IMR-90 (cell line): ENCODE measurements at regions not wholly inside any gene's neighbourhood (a gene's known extent, or its start where the extent isn't known, plus 50 kb on each side); places are given as distances from the start of the nearest gene placed in this dataset.

Experiments
- ATAC-seq: fragments of 200-7000 bp; cut with Tn5 transposase; 2 replicates; pipeline ENCODE4 v1.9.1; 2020; ENCODE audit warnings: low read depth, mild to moderate bottlenecking, moderate library complexity
- BruUV-seq: library from RNA; stranded (reverse); fragments of 400-500 nt; replicated peaks from 2 replicates; lab custom pipeline; 2021; lab: Mats Ljungman, UMichigan
- CTCF ChIA-PET: fragments of 300-600 bp; formaldehyde crosslinking; extraction: SDS; loops from one replicate; lab custom pipeline; 2021; ENCODE audit warnings: antibody characterized with exemption; lab: Yijun Ruan, JAX
- POLR2A ChIA-PET: fragments of 300-600 bp; sonication (Branson Sonifier 250); formaldehyde crosslinking; loops from one replicate; lab custom pipeline; 2022; ENCODE audit warnings: antibody characterized with exemption; ENCODE audit not compliant: unreplicated experiment; lab: Charles Lee
- DNase-seq: peaks from one replicate; pipeline ENCODE4 v3.0.0; 2013
- H2AFZ ChIP-seq: replicated peaks from 2 replicates; pipeline ENCODE3; 2013; ENCODE audit warnings: low read length, mild to moderate bottlenecking; ENCODE audit not compliant: poor library complexity
- H2AK5ac ChIP-seq: 2 replicates; pipeline ENCODE4 v1.6.1; 2013; ENCODE audit warnings: low read depth, low read length, inconsistent platforms
- H2AK9ac ChIP-seq: replicated peaks from 2 replicates; pipeline ENCODE3; 2013; ENCODE audit warnings: mild to moderate bottlenecking, low read depth, low read length, moderate library complexity; ENCODE audit not compliant: poor library complexity
- H2BK120ac ChIP-seq: 2 replicates; pipeline ENCODE4 v1.6.1; 2013; ENCODE audit warnings: low read depth, low read length, inconsistent platforms
- H2BK15ac ChIP-seq: 3 replicates; pipeline ENCODE4 v1.6.1; 2013; ENCODE audit warnings: low read depth, low read length, inconsistent platforms
- H2BK20ac ChIP-seq: 2 replicates; pipeline ENCODE4 v1.6.1; 2013; ENCODE audit warnings: low read depth, mild to moderate bottlenecking, inconsistent platforms, low read length, moderate library complexity
- H2BK5ac ChIP-seq: 2 replicates; pipeline ENCODE4 v1.6.1; 2013; ENCODE audit warnings: mild to moderate bottlenecking, low read depth, low read length, inconsistent platforms; ENCODE audit not compliant: poor library complexity, severe bottlenecking
- H3K14ac ChIP-seq: replicated peaks from 2 replicates; pipeline ENCODE4 v1.6.1; 2013; ENCODE audit warnings: low read depth, low read length, inconsistent platforms
- H3K18ac ChIP-seq: 2 replicates; pipeline ENCODE4 v1.6.1; 2013; ENCODE audit warnings: low read depth, low read length, control low read depth
- H3K23ac ChIP-seq: 2 replicates; pipeline ENCODE4 v1.6.1; 2013; ENCODE audit warnings: low read depth, low read length, inconsistent platforms
- H3K27ac ChIP-seq: 2 replicates; pipeline ENCODE4 v1.5.1; 2013; ENCODE audit warnings: mild to moderate bottlenecking, control low read depth, low read length; ENCODE audit not compliant: insufficient read depth
- H3K27me3 ChIP-seq: 2 replicates; pipeline ENCODE4 v1.6.1; 2013; ENCODE audit warnings: low read length; ENCODE audit not compliant: control insufficient read depth, insufficient read depth
- H3K36me3 ChIP-seq: 2 replicates; pipeline ENCODE4 v1.6.1; 2013; ENCODE audit warnings: low read length, mixed read lengths; ENCODE audit not compliant: control insufficient read depth, insufficient read depth
- H3K4ac ChIP-seq: 2 replicates; pipeline ENCODE4 v1.6.1; 2013; ENCODE audit warnings: low read depth, low read length, inconsistent platforms
- H3K4me1 ChIP-seq: 2 replicates; pipeline ENCODE4 v1.6.1; 2013; ENCODE audit warnings: low read length, mixed read lengths; ENCODE audit not compliant: control insufficient read depth, insufficient read depth
- H3K4me2 ChIP-seq: 2 replicates; pipeline ENCODE4 v1.6.1; 2013; ENCODE audit warnings: low read depth, mild to moderate bottlenecking, control low read depth, low read length, moderate library complexity
- H3K4me3 ChIP-seq: 2 replicates; pipeline ENCODE4 v1.5.1; 2013; ENCODE audit warnings: low read depth, mild to moderate bottlenecking, control low read depth, low read length, moderate library complexity; ENCODE audit not compliant: insufficient read depth
- H3K56ac ChIP-seq: 2 replicates; pipeline ENCODE4 v1.6.1; 2013; ENCODE audit warnings: low read length, inconsistent platforms; ENCODE audit not compliant: insufficient read depth; ENCODE audit errors: extremely low read depth
- H3K79me1 ChIP-seq, 2 experiments: 2 replicates each; pipeline ENCODE4 v1.6.1; 2013; ENCODE audit warnings: low read length in 2 of 2, inconsistent platforms in 1 of 2, low read depth in 1 of 2
- H3K9ac ChIP-seq: 2 replicates; pipeline ENCODE4 v1.6.1; 2013; ENCODE audit warnings: low read depth, low read length, control low read depth
- H3K9me1 ChIP-seq: 2 replicates; pipeline ENCODE4 v1.6.1; 2013; ENCODE audit warnings: low read length, inconsistent platforms; ENCODE audit not compliant: insufficient read depth
- H3K9me3 ChIP-seq: 2 replicates; pipeline ENCODE4 v1.6.1; 2013; ENCODE audit warnings: low read length; ENCODE audit not compliant: control insufficient read depth, insufficient read depth
- H4K20me1 ChIP-seq: 2 replicates; pipeline ENCODE4 v1.6.1; 2013; ENCODE audit warnings: low read length, inconsistent platforms; ENCODE audit not compliant: insufficient read depth
- H4K5ac ChIP-seq: 2 replicates; pipeline ENCODE4 v1.6.1; 2013; ENCODE audit warnings: mild to moderate bottlenecking, low read depth, low read length, control low read depth
- H4K8ac ChIP-seq, 2 experiments: 2 replicates each; pipeline ENCODE4 v1.6.1; 2013; ENCODE audit warnings: low read depth in 2 of 2, low read length in 2 of 2, control low read depth in 1 of 2, inconsistent platforms in 1 of 2
- H4K91ac ChIP-seq: 2 replicates; pipeline ENCODE4 v1.6.1; 2013; ENCODE audit warnings: low read depth, low read length, inconsistent platforms; ENCODE audit not compliant: insufficient read depth
- BHLHE40 ChIP-seq: fragments of 150-350 bp; IDR thresholded peaks from 2 replicates; pipeline ENCODE4 v1.6.1; 2016; ENCODE audit warnings: mild to moderate bottlenecking, low read depth, low read length
- CEBPB ChIP-seq: IDR thresholded peaks from 2 replicates; pipeline ENCODE4 v1.6.1; 2012; ENCODE audit warnings: low read depth, low read length, improper control_type of control experiment
- ELK1 ChIP-seq: fragments of 150-350 bp; IDR thresholded peaks from 2 replicates; pipeline ENCODE4 v1.6.1; 2016; ENCODE audit warnings: low read depth, mild to moderate bottlenecking, low read length, moderate library complexity, borderline replicate concordance
- MAZ ChIP-seq: IDR thresholded peaks from 2 replicates; pipeline ENCODE4 v1.6.1; 2012; ENCODE audit warnings: low read depth, mild to moderate bottlenecking, low read length, improper control_type of control experiment, moderate library complexity, borderline replicate concordance
- SMC3 ChIP-seq: fragments of 150-350 bp; IDR thresholded peaks from 2 replicates; pipeline ENCODE4 v1.6.1; 2016; ENCODE audit warnings: low read depth, mild to moderate bottlenecking, antibody characterized with exemption, low read length, moderate library complexity
- WGBS, 2 experiments: methylation state at CpG; one replicate each; pipeline versions ENCODE4 v1.1.5 to v1.1.7; 2013; ENCODE audit warnings: missing lambda C conversion rate in 2 of 2; ENCODE audit not compliant: insufficient read length in 1 of 2; ENCODE audit errors: extremely low coverage in 2 of 2; 5-methylcytosine and 5-hydroxymethylcytosine counted together
- dilution Hi-C: fragments of 300-500 bp; cut with HindIII; formaldehyde crosslinking; loops from one replicate; pipeline ENCODE4 v1.14.3; 2018; ENCODE audit warnings: low sequenced_read_pairs; ENCODE audit not compliant: unreplicated experiment
- in situ Hi-C: fragments of 300-500 bp; cut with MboI; formaldehyde crosslinking; loops from 3 replicates; pipeline ENCODE4 v1.14.3; 2019; ENCODE audit warnings: low sequenced_read_pairs, inconsistent platforms, mixed read lengths
- intact Hi-C: fragments of 100-400 bp; cut with micrococcal nuclease; formaldehyde crosslinking; loops from 2 replicates; pipeline ENCODE4 v1.10.0; 2022

GRCh38 chr4:32562010-32562409 is 1841.8 kb downstream of the PCDH7 start:
- no peak overlapping the region for H3K9ac ChIP-seq

More at GRCh38 chr4:32562010-32562409, 1841.8 kb downstream of the PCDH7 start:
- in situ Hi-C loops = no loop called here
- no peak overlapping the region for H2AK9ac ChIP-seq
- no peaks in the 10 kb centered on the region for H3K79me1 ChIP-seq
- CTCF ChIA-PET = no interaction called here
- no peak overlapping the region for H3K4me3 ChIP-seq
- H4K91ac ChIP-seq = no peak overlapping the region
- no peaks in the 10 kb centered on the region for H3K9me1 ChIP-seq
- dilution Hi-C loops = no loop called here
- ATAC-seq (no peak), DNase-seq (no peak)
- no peak overlapping the region for H4K5ac ChIP-seq
- H2BK15ac ChIP-seq = no peak overlapping the region
- no peaks in the 10 kb centered on the region for H4K20me1 ChIP-seq
- intact Hi-C loops = no loop called here
- no peak overlapping the region for H3K27ac ChIP-seq
- H3K4me2 ChIP-seq = no peak overlapping the region
- no peak overlapping the region for H2BK20ac ChIP-seq
- no peak overlapping the region for H2BK120ac ChIP-seq
- no peak overlapping the region for H2AFZ ChIP-seq
- WGBS, 2 experiments = no CpG with 5 or more reads among the region's 3 CpGs
- H3K23ac ChIP-seq = no peak overlapping the region
- no peak overlapping the region for H2BK5ac ChIP-seq
- no peak overlapping the region for H4K8ac ChIP-seq
- H3K4me1 ChIP-seq = no peaks in the 10 kb centered on the region
- no peak overlapping the region for H3K4ac ChIP-seq
- H3K14ac ChIP-seq = no peak overlapping the region
- POLR2A ChIA-PET = no interaction called here
- H2AK5ac ChIP-seq = no peak overlapping the region
- TF ChIP-seq CEBPB = no peak
- TF ChIP-seq SMC3 = no peak
- no peak for TF ChIP-seq BHLHE40
- no peak for TF ChIP-seq ELK1
- no peak for TF ChIP-seq MAZ
- peaks cover 4% of the 10 kb centered on the region for H3K9me3 ChIP-seq
- H3K56ac ChIP-seq = no peak overlapping the region
- H3K27me3 ChIP-seq = no peaks in the 10 kb centered on the region
- no peak overlapping the region for H3K18ac ChIP-seq
- no peaks in the 10 kb centered on the region for H3K36me3 ChIP-seq
- BruUV-seq = no TSS peak
